ENCODE measurements at regions not wholly inside any gene's neighbourhood (a gene's known extent, or its start where the extent isn't known, plus 50 kb on each side); places are given as distances from the start of the nearest gene placed in this dataset.

DNA sequence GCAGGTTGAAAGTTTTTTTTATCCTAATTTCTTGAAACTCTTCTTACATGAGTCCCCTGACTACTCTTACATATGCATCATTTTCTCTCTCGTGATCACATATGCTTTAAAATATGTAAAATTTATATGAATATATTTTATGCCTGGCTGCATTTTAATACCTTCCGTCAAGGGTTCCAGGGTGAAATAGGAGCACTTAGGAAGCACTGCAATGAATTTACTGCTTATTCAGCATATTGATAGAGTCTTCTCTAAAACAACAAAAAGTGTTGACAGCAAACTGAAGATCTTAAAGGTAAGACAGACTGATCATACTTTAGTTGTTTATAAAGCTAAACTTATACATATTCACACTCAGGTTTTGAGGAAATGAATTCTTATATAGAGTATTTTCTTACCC, 1191.6 kb upstream of the CRIM1 start:
- Histone ChIP-seq H3K27ac (ENCODE audit: low read length) (no peak overlapping the region), H3K9me3 (ENCODE audit: low read length) (no peaks in the 10 kb centered on the region), H3K27me3 (ENCODE audit: insufficient read depth, low read depth, low read length) (no peaks in the 10 kb centered on the region), H3K79me2 (replicated peaks; ENCODE audit: insufficient read depth, low read length) (no peaks in the 10 kb centered on the region), H4K20me1 (ENCODE audit: insufficient read depth) (no peaks in the 10 kb centered on the region), H3K4me2 (ENCODE audit: low read length) (no peak overlapping the region), H3F3A (ENCODE audit: insufficient read depth, low read length, poor library complexity, severe bottlenecking) (no peaks in the 10 kb centered on the region), H2AFZ (ENCODE audit: low read depth, low read length) (no peak overlapping the region), H3K4me3 (ENCODE audit: low read length) (no peak overlapping the region), H3K36me3 (ENCODE audit: insufficient read depth, low read length) (no peaks in the 10 kb centered on the region), H3K9ac (ENCODE audit: low read length) (no peak overlapping the region), H3K9me2 (ENCODE audit: insufficient read depth, low read length) (no peaks in the 10 kb centered on the region)
- TF ChIP-seq MXI1 (conservative IDR thresholded peaks at IDR 0.05; ENCODE audit: poor library complexity, severe bottlenecking) (no peak), POLR2AphosphoS5 (IDR thresholded peaks at IDR 0.05) (no peak), RAD21 (conservative IDR thresholded peaks at IDR 0.05) (no peak), EZH2 (IDR thresholded peaks at IDR 0.05; ENCODE audit: borderline replicate concordance, insufficient read depth, low read length, poor library complexity, severe bottlenecking) (no peak), EP300 (conservative IDR thresholded peaks at IDR 0.05; ENCODE audit: poor library complexity, severe bottlenecking) (no peak), TAF1 (IDR thresholded peaks at IDR 0.05; ENCODE audit: low read depth) (no peak), SMC3 (conservative IDR thresholded peaks at IDR 0.05; ENCODE audit: poor library complexity) (no peak)
- TF ChIP-seq, protein P1, sequence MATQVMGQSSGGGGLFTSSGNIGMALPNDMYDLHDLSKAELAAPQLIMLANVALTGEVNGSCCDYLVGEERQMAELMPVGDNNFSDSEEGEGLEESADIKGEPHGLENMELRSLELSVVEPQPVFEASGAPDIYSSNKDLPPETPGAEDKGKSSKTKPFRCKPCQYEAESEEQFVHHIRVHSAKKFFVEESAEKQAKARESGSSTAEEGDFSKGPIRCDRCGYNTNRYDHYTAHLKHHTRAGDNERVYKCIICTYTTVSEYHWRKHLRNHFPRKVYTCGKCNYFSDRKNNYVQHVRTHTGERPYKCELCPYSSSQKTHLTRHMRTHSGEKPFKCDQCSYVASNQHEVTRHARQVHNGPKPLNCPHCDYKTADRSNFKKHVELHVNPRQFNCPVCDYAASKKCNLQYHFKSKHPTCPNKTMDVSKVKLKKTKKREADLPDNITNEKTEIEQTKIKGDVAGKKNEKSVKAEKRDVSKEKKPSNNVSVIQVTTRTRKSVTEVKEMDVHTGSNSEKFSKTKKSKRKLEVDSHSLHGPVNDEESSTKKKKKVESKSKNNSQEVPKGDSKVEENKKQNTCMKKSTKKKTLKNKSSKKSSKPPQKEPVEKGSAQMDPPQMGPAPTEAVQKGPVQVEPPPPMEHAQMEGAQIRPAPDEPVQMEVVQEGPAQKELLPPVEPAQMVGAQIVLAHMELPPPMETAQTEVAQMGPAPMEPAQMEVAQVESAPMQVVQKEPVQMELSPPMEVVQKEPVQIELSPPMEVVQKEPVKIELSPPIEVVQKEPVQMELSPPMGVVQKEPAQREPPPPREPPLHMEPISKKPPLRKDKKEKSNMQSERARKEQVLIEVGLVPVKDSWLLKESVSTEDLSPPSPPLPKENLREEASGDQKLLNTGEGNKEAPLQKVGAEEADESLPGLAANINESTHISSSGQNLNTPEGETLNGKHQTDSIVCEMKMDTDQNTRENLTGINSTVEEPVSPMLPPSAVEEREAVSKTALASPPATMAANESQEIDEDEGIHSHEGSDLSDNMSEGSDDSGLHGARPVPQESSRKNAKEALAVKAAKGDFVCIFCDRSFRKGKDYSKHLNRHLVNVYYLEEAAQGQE (IDR thresholded peaks at IDR 0.05; ENCODE audit: borderline replicate concordance): no peak
- TF ChIP-seq, protein P2, sequence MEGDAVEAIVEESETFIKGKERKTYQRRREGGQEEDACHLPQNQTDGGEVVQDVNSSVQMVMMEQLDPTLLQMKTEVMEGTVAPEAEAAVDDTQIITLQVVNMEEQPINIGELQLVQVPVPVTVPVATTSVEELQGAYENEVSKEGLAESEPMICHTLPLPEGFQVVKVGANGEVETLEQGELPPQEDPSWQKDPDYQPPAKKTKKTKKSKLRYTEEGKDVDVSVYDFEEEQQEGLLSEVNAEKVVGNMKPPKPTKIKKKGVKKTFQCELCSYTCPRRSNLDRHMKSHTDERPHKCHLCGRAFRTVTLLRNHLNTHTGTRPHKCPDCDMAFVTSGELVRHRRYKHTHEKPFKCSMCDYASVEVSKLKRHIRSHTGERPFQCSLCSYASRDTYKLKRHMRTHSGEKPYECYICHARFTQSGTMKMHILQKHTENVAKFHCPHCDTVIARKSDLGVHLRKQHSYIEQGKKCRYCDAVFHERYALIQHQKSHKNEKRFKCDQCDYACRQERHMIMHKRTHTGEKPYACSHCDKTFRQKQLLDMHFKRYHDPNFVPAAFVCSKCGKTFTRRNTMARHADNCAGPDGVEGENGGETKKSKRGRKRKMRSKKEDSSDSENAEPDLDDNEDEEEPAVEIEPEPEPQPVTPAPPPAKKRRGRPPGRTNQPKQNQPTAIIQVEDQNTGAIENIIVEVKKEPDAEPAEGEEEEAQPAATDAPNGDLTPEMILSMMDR (IDR thresholded peaks at IDR 0.05; ENCODE audit: poor library complexity, severe bottlenecking): no peak

DNA sequence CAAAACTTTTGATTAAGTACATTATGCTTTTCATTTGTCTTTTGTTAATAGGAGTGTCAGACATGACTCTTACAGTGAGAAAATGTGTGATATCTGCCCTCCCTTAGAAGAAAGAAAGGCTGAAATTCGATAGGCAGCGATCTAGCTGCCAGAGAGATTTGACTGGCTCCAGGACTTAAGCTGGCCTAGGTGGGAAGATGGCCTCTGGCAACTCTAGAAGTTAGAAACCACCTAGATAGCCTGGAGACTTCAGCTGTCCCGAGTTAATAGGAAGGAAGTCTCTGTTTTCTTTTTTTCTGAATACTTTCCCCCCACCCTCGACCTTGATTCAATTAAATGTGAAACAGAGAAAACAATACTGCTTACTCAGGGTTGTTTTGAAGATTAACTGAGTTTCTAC, 1194.7 kb upstream of the CRIM1 start:
- Histone ChIP-seq H3F3A (ENCODE audit: insufficient read depth, low read length, poor library complexity, severe bottlenecking) (no peaks in the 10 kb centered on the region), H3K27me3 (ENCODE audit: insufficient read depth, low read depth, low read length) (no peaks in the 10 kb centered on the region), H4K20me1 (ENCODE audit: insufficient read depth) (no peaks in the 10 kb centered on the region), H3K79me2 (replicated peaks; ENCODE audit: insufficient read depth, low read length) (no peaks in the 10 kb centered on the region), H3K36me3 (ENCODE audit: insufficient read depth, low read length) (no peaks in the 10 kb centered on the region), H3K4me2 (ENCODE audit: low read length) (no peak overlapping the region), H3K27ac (ENCODE audit: low read length) (no peak overlapping the region), H3K9ac (ENCODE audit: low read length) (no peak overlapping the region), H3K4me3 (ENCODE audit: low read length) (no peak overlapping the region), H2AFZ (ENCODE audit: low read depth, low read length) (no peak overlapping the region), H3K9me2 (ENCODE audit: insufficient read depth, low read length) (no peaks in the 10 kb centered on the region), H3K9me3 (ENCODE audit: low read length) (no peaks in the 10 kb centered on the region)
- TF ChIP-seq, protein P2 (IDR thresholded peaks at IDR 0.05; ENCODE audit: poor library complexity, severe bottlenecking): no peak
